ENCODE measurements at regions not wholly inside any gene's neighbourhood (a gene's known extent, or its start where the extent isn't known, plus 50 kb on each side); places are given as distances from the start of the nearest gene placed in this dataset.

DNA sequence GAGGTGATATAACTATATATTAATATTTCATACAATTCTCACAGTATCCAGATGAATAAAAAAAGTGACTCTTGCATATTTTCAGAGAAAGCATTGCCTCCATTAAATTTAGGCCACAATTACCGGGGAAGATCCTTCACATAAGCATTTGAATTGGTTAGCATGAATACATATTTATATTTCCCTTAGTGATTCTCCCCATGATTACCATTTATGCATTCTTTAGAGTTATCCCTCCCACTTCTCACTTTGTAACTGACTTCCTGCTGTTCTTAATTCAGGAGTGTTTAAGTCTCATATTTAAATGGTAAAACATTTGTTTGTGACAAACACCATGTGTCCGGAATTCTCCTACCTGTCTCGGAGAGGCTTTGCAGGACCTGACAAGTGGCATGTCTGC is 523.4 kb downstream of the CCDC85A start:
- Histone ChIP-seq H3K36me3 (ENCODE audit: low read depth) (no peaks in the 10 kb centered on the region), H3K79me2 (ENCODE audit: insufficient read depth) (no peaks in the 10 kb centered on the region), H3K9me2 (ENCODE audit: insufficient read depth) (no peaks in the 10 kb centered on the region), H3K27me3 (replicated peaks; ENCODE audit: insufficient read depth) (no peaks in the 10 kb centered on the region), H3K4me2 (ENCODE audit: unreplicated experiment) (no peak overlapping the region), H3K4me3 (no peak overlapping the region), H2AFZ (no peak overlapping the region), H3K4me1 (ENCODE audit: insufficient read depth) (no peaks in the 10 kb centered on the region), H4K20me1 (ENCODE audit: insufficient read depth) (no peaks in the 10 kb centered on the region), H3K9ac (no peak overlapping the region), H3K27ac (no peak overlapping the region), H3K9me3 (ENCODE audit: low read depth) (no peaks in the 10 kb centered on the region), H3F3A (ENCODE audit: insufficient read depth) (0 out of 2 replicates have a peak, but pooled peaks cover 1% of the 10 kb centered on the region)
- 40 to 44% methylated on average over 3 of the region's 3 CpGs for WGBS, 2 experiments (ENCODE audit: low coverage in 1 of 2, low lambda C conversion rate in 2 of 2, missing lambda C conversion rate in 2 of 2)
- DNase-seq, result no peak
- in situ Hi-C loops (cut with MboI), result no loop called here
- TF ChIP-seq EZH2phosphoT487 (IDR thresholded peaks at IDR 0.05; ENCODE audit: insufficient read depth, low read depth) (no peak), EZH2 (IDR thresholded peaks at IDR 0.05; ENCODE audit: insufficient read depth, poor library complexity, severe bottlenecking) (no peak)

DNA sequence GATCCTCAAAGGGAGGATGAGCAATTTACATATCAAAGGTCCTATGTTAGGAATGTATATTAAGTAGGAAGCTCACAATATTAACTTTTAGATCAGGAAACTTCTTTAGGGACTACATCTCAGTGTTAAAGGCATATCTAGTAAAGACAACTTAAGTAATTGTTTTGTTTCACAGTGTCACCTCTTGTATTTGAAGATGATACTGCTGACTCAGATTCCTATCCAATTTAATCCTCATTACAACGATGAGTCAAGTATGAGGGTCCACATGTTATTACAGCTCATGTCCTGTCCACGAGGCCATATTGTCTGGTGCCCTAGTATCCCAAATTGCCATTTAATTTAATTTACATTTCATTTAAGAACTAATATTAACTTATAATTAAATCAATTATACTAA is 523.9 kb downstream of the CCDC85A start:
- 22 to 25% methylated on average over 2 of the region's 2 CpGs for WGBS, 2 experiments (ENCODE audit: low coverage in 1 of 2, low lambda C conversion rate in 2 of 2, missing lambda C conversion rate in 2 of 2)
- Histone ChIP-seq H3F3A (ENCODE audit: insufficient read depth) (0 out of 2 replicates have a peak, but pooled peaks cover 6% of the 10 kb centered on the region), H4K20me1 (ENCODE audit: insufficient read depth) (no peaks in the 10 kb centered on the region), H3K9me3 (ENCODE audit: low read depth) (no peaks in the 10 kb centered on the region), H3K79me2 (ENCODE audit: insufficient read depth) (no peaks in the 10 kb centered on the region), H2AFZ (no peak overlapping the region), H3K4me2 (ENCODE audit: unreplicated experiment) (no peak overlapping the region), H3K9me2 (ENCODE audit: insufficient read depth) (no peaks in the 10 kb centered on the region), H3K9ac (no peak overlapping the region), H3K4me1 (ENCODE audit: insufficient read depth) (peaks cover 3% of the 10 kb centered on the region; the same call in 1 of the 2 replicates), H3K27ac (no peak overlapping the region), H3K36me3 (ENCODE audit: low read depth) (no peaks in the 10 kb centered on the region), H3K4me3 (no peak overlapping the region), H3K27me3 (replicated peaks; ENCODE audit: insufficient read depth) (no peaks in the 10 kb centered on the region)
- no peak for DNase-seq
- TF ChIP-seq EZH2 (IDR thresholded peaks at IDR 0.05; ENCODE audit: insufficient read depth, poor library complexity, severe bottlenecking) (no peak), EZH2phosphoT487 (IDR thresholded peaks at IDR 0.05; ENCODE audit: insufficient read depth, low read depth) (no peak)
- in situ Hi-C loops (cut with MboI), result no loop called here

DNA sequence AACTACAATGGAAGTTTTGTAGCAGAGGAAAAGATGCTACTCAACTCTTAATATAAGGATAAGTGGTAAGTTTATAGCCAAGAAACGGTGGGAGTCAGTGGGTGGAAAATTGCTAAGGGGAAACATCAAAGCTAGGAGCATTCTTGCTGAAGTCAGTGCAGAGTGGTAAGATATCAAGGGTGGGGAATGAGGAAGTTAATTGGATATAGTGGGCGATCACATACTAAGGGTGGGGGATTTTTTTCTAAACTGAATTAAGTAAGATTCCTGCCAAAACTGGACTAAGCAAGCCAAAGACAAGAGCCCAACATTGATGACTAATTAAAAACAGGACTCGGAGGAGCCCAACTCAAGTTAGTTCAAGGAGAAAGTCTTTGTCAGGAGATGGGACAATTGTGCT is 525.4 kb downstream of the CCDC85A start:
- no peaks in the 10 kb centered on the region for H3K9me3 ChIP-seq (ENCODE audit: low read depth)
- WGBS, 2 experiments (ENCODE audit: low coverage in 1 of 2, low lambda C conversion rate in 2 of 2, missing lambda C conversion rate in 2 of 2), result 28 to 36% methylated on average over 3 of the region's 3 CpGs
- peaks cover 12% of the 10 kb centered on the region; the same call in 1 of the 2 replicates for H3K4me1 ChIP-seq (ENCODE audit: insufficient read depth)
- in situ Hi-C loops (cut with MboI), result no loop called here
- no peak overlapping the region for H3K4me3 ChIP-seq
- no peaks in the 10 kb centered on the region for H3K27me3 ChIP-seq (replicated peaks; ENCODE audit: insufficient read depth)
- peak overlapping the region; percentile 28; the same call in 1 of the 2 replicates for H2AFZ ChIP-seq
- no peaks in the 10 kb centered on the region for H3K79me2 ChIP-seq (ENCODE audit: insufficient read depth)
- H3F3A ChIP-seq (ENCODE audit: insufficient read depth), result peaks cover 17% of the 10 kb centered on the region; the same call in 1 of the 2 replicates
- H3K9ac ChIP-seq, result no peak overlapping the region
- no peaks in the 10 kb centered on the region for H3K36me3 ChIP-seq (ENCODE audit: low read depth)
- H3K9me2 ChIP-seq (ENCODE audit: insufficient read depth), result no peaks in the 10 kb centered on the region
- H4K20me1 ChIP-seq (ENCODE audit: insufficient read depth), result no peaks in the 10 kb centered on the region
- no peak for TF ChIP-seq EZH2 (IDR thresholded peaks at IDR 0.05; ENCODE audit: insufficient read depth, poor library complexity, severe bottlenecking)
- TF ChIP-seq EZH2phosphoT487 (IDR thresholded peaks at IDR 0.05; ENCODE audit: insufficient read depth, low read depth), result no peak
- no peak overlapping the region for H3K27ac ChIP-seq
- no peak overlapping the region for H3K4me2 ChIP-seq (ENCODE audit: unreplicated experiment)
- DNase-seq, result no peak

DNA sequence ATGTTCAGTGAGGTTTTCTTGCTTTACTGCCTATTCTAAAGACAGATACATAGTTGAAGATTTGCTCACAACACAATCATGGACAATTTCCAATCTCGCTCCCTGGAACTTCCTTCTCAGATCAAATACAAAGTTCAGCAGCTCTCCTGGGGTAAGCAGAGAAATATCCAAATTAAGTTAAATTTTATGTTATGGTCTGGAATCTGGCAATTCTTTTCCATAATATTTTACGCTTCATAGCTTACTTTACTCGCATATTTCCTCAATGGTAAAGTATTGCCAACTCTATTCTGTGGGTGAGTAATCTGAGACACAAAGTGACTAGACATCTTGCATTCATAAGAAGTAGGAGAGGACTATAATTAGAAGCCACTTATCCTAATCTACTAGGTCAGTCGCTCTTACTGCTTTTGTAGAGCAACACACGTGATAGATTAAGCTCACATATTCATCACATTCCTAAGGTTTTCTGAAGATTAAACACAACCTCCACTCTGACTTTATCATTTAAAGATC is 529.4 kb downstream of the CCDC85A start:
- H3K27me3 ChIP-seq (replicated peaks; ENCODE audit: insufficient read depth), result no peaks in the 10 kb centered on the region
- in situ Hi-C loops (cut with MboI), result no loop called here
- TF ChIP-seq EZH2 (IDR thresholded peaks at IDR 0.05; ENCODE audit: insufficient read depth, poor library complexity, severe bottlenecking) (no peak), EZH2phosphoT487 (IDR thresholded peaks at IDR 0.05; ENCODE audit: insufficient read depth, low read depth) (no peak)
- WGBS, 2 experiments (ENCODE audit: low coverage in 1 of 2, low lambda C conversion rate in 2 of 2, missing lambda C conversion rate in 2 of 2), result 13 to 18% methylated on average over 5 of the region's 5 CpGs
- peak overlapping the region; percentile 35; the same call in 1 of the 2 replicates for H3K9ac ChIP-seq
- no peaks in the 10 kb centered on the region for H3K9me2 ChIP-seq (ENCODE audit: insufficient read depth)
- peak overlapping the region; percentile 73 for H3K4me2 ChIP-seq (ENCODE audit: unreplicated experiment)
- DNase-seq, result peak; percentile 79
- no peaks in the 10 kb centered on the region for H4K20me1 ChIP-seq (ENCODE audit: insufficient read depth)
- peaks cover 17% of the 10 kb centered on the region; the same call in 1 of the 2 replicates for H3F3A ChIP-seq (ENCODE audit: insufficient read depth)
- H3K4me3 ChIP-seq, result peak overlapping the region; percentile 46
- no peaks in the 10 kb centered on the region for H3K36me3 ChIP-seq (ENCODE audit: low read depth)
- H2AFZ ChIP-seq, result peak overlapping the region; percentile 47; the same call in 1 of the 2 replicates
- H3K27ac ChIP-seq, result peak overlapping the region; percentile 61
- H3K9me3 ChIP-seq (ENCODE audit: low read depth), result no peaks in the 10 kb centered on the region
- H3K4me1 ChIP-seq (ENCODE audit: insufficient read depth), result peaks cover 17% of the 10 kb centered on the region
- no peaks in the 10 kb centered on the region for H3K79me2 ChIP-seq (ENCODE audit: insufficient read depth)

All from GM23248 (cell line).